ENCODE measurements at regions not wholly inside any gene's neighbourhood (a gene's known extent, or its start where the extent isn't known, plus 50 kb on each side); places are given as distances from the start of the nearest gene placed in this dataset.
"Not testable (repeated sequence)": the region's sequence is repeated elsewhere in the genome, so short reads cannot be mapped to it uniquely, and the experiment has no call there.

DNA sequence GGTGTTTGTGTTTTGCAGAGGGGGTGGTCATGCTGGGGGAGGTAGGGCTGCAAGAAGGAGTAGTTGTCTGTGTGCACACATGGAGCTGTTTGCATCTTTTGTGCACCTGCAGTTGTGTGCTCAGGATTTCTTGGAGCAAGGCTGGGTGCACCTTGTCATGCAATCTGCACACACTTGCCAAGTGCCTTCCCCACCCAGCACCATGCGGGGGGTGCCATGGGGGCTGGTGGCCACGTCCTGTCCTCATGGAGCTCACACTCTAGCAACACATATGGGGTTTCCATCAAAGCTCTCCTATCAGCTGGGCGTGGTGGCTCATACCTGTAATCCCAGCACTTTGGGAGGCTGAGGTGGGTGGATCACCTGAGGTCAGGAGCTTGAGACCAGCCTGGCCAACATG is 111.6 kb downstream of the CRLF3 start:
- DNase-seq (ENCODE audit: low read depth), result not testable (repeated sequence)

- not testable (repeated sequence) for DNase-seq (ENCODE audit: low read depth)
Measured at GRCh38 chr17:30711626-30712507, 112.6 kb downstream of the CRLF3 start.

GRCh38 chr17:30711176-30711575 is 113.3 kb downstream of the CRLF3 start:
- not testable (repeated sequence) for DNase-seq (ENCODE audit: low read depth)

DNA sequence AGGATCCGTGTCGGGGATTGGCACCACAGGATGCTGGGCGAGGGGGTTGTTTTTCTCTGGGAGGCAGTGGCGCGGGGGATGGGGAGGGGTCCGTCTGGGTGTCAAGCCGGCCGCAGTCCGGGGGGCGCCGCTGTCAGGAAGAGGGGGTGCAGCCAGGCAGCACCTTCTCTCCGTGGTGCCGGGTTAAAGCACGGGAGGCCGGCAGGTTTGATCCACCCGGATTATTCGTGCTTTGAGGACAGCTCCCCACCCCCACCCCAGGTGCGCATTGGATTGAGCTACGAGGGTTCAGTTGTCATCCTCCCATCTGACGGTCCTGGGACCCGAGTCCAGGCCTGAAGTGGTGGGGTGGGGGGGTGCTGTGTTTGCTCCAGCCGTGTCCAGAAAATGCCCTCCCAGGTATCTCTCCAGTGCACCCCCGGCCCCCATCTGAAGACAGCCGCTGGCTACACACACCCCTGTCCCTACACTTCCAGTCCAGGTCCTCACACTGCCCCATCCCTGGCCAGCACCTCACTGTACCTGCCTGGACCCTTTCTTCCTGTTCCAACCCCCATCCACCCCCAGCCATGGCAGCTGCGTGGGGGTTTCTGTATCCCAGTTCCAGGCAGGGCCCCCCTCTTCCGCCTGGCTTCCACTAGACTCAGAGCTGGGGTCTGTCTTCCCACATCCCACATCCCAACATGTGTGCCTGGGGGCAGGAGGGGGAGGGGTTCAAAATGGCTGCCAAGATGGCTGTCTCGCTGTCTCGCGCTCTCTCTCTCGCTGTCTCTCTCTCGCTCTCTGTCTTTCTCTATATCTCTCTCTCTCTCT is 114.0 kb downstream of the CRLF3 start:
- DNase-seq (ENCODE audit: low read depth), result not testable (repeated sequence)

- not testable (repeated sequence) for DNase-seq (ENCODE audit: low read depth)
Measured at GRCh38 chr17:30709561-30710275, 114.8 kb downstream of the CRLF3 start.

DNA sequence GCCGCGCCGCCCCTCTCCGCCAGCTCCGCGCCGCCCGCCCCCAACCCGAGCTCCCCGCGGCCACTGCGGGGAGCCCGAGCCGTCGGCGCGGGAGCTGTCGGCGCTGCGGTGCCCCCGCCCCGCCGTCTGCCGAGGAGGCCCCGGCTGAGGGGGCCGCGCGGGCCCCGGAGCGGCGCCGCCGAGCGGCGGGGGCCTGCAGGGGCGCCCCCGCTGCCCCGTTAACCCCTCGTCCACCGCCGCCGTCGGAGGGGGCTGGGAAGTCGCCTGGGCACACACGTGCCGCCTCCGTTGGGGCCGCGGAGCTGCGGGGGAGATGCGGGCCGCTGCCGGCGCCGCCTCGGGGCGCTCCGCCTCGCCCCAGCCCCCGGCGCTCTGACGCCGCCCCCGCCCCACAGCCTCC is 115.4 kb downstream of the CRLF3 start:
- DNase-seq (ENCODE audit: low read depth), result not testable (repeated sequence)

GRCh38 chr17:30708241-30709078 is 116.0 kb downstream of the CRLF3 start:
- DNase-seq (ENCODE audit: low read depth), result peak; percentile 97

DNA sequence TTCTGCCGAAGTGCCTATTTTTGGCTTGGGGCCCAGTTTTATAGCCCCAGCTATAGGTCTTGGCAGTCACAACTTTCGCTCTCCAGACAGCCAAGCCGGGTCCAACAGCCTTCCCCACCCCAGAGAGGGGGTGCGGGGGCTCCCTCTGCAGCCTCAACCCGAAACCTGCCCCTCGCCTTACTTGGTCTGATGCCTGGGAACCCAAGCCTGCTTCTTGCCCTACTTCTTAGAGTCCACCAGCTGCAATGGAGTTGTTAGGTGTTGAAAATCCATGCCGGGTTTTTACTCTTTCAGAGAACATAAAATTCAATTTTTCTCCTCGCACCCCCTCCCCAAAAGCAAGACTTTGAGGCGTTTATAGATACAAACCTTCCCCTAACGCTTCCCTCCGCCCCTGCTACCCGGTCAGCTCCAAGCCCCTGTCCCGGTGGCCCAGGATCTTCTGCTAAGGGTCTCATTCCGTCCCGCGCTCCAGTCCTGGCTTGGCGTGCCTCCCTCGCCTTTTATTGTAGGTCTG is 116.7 kb downstream of the CRLF3 start:
- DNase-seq (ENCODE audit: low read depth), result not testable (repeated sequence)

DNA sequence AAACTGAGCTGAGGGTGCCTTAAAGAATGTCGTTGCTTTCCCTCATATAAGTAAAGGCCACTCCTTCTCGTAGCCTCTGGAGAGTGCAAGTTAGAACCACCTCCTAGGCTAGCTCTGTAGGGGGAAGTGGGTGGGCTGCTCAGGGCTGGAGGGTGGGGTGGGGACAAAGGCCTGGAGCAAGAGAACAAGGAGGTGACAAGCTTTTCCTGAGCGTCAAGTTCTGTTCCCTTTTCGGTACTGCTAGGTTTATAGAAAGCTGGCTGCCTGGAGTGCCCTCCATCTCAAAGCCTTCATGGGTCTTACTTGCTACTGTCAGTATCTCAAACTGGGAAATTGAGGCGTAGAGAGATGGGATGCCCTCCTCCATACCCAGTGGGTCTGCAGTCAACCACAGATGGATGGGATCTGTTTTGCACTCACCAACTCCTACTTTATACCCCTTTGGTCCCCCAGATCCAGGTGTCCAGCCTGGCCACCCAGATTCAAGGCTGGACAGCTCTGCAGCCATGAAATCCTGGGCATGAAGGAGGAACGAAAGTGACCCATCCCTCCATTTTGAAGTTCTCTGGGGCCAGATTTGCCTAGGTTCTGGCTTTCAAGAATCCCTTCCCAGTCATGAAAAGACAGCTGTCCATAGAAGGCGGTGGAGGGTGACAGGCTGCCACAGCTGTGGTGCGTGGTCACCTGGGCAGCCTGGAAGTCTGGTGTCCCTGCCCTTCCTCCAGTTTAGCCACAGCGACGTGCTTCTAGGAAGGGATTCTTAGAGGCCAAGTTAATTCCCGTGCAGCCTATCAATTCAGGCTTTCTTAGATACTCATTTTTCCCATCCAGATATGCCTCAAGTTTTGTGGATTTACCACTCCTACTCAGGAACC is 117.8 kb downstream of the CRLF3 start:
- not testable (repeated sequence) for DNase-seq (ENCODE audit: low read depth)

DNA sequence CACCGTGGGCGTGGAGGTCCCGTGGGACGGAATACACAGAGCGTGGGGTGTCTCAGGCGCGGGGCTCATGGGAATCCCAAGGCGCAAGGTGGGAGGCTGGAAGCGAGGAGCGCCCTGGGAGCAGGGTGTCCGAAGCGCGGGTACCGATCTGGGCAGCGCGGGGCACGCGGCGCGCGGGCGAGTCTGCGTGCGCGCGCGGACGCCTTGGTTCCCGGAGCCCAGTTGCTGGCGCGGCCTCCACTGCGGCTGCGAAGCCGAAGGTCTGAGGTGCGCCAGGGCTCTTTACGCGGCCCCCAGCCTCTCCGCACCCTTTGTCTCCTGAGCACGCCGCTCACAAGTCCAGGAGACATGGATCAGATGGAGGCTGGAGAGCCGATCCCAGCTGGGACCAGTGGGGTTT is 118.5 kb downstream of the CRLF3 start:
- DNase-seq (ENCODE audit: low read depth), result not testable (repeated sequence)

GRCh38 chr17:30701498-30701989 is 122.9 kb downstream of the CRLF3 start:
- DNase-seq (ENCODE audit: low read depth), result no peak

DNA sequence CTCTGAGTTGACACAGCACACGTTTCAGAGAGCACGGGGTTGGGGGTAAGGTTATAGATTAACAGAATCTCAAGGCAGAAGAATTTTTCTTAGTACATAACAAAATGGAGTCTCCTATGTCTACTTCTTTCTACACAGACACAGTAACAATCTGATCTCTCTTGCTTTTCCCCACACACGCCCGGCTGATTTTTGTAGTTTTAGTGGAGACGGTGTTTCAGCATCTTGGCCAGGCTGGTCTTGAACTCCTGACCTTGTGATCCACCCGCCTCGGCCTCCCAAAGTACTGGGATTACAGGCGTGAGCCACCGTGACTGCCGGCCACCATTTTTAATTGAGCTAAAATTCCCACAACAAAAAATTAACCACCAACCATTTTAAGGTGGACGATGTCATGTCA is 123.7 kb downstream of the CRLF3 start:
- DNase-seq (ENCODE audit: low read depth), result not testable (repeated sequence)

- DNase-seq (ENCODE audit: low read depth), result peak; percentile 56
Measured at GRCh38 chr17:30697619-30698460, 126.7 kb downstream of the CRLF3 start.

DNA sequence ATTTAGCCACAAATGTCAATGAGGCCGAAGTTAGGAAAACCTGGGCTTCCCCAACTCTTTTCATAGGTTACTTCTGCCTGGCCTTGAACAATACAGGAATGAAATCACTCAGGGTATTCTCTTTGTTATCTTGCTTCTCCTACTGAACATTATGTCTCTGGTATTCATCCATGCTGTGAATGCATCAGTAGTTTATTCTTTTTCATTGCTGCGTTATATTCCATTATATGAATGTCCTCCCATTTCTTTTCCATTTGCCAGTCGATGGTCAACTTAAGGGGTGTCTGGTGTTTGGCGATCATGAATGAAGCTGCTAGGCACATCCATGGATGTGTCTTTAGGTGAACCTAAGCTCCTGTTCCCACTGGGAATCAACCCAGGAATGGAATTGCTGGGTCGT is 128.3 kb downstream of the CRLF3 start:
- no peak for DNase-seq (ENCODE audit: low read depth)

GRCh38 chr17:30695265-30695811 is 129.2 kb downstream of the CRLF3 start:
- peak; percentile 65 for DNase-seq (ENCODE audit: low read depth)

DNA sequence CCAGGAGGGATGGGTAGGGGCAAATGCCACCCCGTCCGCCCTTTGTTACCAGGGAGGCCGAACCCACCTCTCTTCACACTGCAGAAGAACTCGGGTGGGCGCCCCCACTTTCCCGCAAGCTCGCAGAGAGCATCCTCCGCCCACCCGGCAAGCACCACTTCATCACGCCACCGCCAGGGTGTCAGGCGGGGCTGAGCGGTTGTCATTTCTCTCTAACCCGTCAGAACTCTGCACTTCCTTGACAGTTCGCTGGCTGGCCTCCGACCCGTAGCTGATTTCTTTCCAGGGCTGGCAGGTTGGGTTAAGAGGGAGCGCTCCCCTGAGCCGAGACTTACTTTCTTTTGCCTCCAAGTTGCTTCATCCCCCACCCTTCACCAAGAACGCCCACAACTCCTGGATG is 130.7 kb downstream of the CRLF3 start:
- DNase-seq (ENCODE audit: low read depth), result peak; percentile 26

- not testable (repeated sequence) for DNase-seq (ENCODE audit: low read depth)
Measured at GRCh38 chr17:30689266-30690000, 135.1 kb downstream of the CRLF3 start.

All from EH (cell line).